SIG-M5 (cell line): ENCODE measurements at regions not wholly inside any gene's neighbourhood (a gene's known extent, or its start where the extent isn't known, plus 50 kb on each side); places are given as distances from the start of the nearest gene placed in this dataset.

ENCODE experiments used
- DNase-seq: peaks from one replicate; lab custom pipeline; 2025; lab: John Stamatoyannopoulos, UW

DNA sequence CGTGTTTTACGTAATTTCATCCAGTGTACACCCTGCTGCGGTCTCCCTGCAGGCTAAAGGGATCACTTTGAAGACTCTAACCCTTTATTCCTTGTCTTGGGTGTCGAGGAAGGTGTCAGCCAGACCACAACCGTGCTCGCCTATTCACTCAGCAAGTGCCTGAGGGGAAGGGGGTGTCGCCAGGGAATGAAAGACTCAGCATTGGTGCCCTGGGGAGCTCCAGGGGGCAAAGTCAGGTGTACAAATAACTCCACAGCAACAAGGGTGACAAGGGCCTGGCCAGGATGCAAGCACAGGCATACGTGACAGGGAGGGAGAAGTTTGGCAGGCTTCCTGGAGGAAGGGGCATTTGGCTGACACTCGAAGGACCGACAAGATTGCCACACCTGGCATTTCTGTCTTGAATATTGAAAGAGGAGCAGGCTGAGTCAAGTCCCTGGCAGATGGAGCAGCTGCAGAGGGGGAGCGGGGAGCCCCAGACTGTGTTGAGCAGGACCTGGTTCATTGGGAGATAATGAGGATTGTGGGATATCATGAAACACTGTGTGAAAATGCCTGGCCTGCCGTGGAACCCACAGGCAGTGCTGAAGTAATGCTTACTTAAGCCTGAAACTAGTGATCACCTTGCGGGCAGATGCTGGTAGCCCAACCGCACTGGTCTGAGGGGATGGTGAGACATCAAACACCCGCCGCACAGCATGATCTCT lies 93.9 kb downstream of the RHOB start:
- no peak for DNase-seq

DNA sequence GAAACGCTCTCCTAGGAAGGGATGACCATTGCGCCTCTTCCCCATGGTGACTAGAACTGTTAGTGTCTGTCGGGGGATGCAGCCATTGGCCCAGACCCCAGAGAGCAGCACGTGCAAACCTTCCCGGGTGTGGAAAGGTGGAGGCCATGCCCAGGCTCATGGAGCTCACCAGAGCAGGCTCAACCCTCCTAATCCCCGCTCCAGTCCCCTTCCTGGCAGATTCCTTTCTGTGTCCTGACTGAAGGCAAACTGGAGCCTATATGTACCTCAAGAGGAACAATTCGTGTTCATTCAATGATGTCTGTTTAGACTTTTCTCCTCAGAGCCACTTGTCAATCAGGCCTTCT lies 94.4 kb downstream of the RHOB start:
- DNase-seq: no peak

DNA sequence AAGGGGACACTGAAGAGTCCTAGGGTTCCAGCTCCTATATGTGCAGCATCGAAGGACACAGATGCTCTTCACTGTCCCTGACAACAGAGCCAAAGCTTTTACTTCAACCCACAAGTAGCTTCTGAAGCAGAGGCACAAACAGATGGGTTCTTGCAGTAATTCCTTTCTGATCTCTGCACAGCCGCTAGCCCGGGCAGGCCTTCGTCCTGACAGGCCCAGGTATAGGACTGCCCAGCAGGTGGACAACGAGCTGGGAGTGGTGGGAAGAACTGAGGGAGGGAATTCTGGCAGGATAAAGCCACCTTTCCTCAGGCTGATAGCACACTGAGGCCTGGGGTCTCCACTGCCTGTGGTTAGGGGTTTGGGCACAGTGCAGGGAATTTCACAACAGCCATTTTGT lies 94.8 kb downstream of the RHOB start:
- no peak for DNase-seq

DNA sequence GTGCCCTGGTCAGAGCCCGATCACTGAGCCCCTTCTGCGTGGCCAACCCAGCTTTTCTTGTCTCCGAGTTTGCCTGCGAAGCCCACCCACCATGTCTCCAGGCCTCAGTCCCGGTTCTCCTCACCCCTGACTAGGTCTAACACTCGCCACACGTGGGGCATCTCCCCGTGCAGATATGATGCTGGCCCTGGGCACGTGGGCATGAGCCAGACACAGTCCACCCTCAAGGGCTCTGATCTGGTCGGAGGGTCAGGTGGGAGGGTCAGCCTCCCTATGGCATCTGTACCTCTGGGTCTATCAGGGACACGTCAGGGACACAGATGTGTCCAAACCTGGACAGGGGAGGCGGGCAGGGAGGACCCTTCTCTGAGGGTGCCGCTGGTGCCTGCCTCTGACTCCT lies 95.4 kb downstream of the RHOB start:
- DNase-seq: no peak

DNA sequence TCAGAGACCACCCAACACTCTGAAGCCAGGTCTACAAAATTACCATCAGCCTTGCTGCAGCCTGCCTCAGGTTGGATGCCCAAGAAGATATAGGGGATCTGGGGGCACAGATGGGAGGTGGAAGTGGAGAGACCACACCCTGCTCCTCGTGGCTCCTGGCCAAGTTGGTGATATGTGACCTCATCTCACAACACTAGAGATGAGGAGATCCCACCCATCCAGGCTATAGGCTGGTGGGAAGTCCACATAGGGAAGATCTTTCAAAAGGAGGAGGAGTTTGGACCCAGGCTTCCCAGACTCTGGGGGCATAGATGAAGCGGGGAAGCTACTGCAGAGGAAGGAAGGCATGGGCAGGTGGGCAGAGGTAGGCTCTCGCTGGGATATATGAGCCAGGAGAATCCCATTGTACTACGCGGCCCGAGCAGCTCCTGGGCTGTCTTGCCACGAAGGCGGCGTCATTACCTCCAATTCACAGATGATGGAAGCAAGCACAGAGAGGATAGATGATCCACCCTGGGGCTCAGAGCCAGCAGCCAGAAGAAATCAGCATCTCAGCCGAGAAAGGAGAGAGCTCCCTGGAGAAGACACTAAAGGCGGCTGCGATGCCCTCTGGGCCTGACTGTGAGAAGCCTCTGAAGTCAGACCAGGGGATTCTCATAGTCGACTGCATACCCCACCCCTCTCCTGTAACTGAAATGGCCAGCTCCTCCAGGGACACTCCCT lies 96.0 kb downstream of the RHOB start:
- no peak for DNase-seq

DNA sequence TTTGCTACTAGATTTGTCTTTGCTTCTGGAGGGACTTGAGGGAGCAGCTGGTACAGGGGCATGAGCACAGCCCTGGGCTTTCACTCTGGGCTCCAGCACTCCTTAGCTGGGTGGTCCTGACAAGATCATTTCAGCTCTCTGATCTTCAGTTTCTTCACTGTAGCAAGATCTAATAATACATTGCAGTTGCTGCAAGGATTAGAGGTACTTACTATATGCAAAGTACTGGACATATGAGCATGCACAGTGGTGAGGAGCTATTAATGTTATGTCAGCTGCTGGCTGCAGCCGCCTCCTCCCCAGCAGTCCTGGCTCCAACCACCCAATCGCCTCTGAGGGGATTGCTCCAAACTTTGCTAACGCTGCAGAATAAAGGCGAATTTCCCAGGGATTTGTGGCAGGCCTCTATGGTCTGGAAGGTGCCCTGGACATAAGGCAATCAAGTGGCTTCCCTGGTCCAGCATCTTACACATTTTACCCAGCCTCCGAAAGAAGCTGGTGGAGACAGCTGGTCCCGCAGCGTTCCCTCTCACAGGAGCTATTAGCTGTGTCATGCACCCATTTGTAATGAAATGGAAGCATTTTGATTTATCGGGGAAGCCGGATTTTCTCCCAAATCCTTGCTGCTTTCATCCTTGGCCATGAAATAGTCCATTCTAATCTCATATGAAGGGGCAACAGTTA lies 96.7 kb downstream of the RHOB start:
- no peak for DNase-seq

DNA sequence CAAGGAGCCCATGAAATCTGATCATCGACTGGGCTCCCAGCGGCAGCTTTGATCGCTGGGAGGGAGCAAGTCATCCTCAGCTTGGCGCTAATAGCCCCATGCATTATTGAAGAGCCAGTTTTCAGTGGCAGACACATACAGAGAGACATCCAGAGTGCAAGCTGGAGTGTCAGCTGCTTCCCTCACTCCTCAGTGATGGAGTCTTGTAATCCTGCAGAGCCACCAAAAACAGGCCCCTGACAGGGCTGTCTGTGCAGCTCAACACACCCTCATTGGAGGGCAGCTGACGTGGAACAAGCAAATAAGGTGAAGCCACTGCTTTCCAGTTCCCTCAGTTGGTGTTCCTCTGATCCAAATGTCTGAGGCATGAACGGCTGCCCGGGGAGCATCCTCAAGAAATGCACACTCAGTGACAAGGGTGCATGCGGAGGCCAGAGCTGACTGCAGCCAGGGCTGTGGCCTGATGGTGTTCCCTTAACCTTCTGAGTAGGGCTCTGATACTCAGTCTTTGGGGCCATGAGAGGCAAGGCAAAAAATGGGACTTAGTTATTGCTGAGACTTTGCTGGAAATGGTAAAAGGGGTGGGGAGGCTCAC lies 97.4 kb downstream of the RHOB start:
- DNase-seq: no peak

DNA sequence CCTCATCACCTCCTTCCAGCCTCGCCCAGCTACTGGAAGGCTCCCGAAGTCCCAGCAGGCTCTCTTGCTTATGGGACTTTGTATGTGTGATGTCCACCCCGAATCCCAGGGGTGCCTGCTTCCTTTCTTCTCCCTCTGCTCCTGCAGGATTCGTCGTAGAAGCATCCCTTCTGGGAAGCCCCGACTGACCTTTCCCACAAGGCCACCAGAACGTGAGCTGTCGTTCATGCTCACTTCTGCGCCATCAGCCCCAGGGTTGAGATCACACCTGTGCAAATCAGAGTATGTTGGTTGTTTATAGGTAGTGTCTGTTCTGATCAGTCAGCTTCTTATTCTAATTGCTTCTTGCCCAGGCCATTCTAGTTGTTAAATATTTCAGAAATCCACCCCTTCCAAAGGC lies 101.8 kb downstream of the HS1BP3 start:
- no peak for DNase-seq

DNA sequence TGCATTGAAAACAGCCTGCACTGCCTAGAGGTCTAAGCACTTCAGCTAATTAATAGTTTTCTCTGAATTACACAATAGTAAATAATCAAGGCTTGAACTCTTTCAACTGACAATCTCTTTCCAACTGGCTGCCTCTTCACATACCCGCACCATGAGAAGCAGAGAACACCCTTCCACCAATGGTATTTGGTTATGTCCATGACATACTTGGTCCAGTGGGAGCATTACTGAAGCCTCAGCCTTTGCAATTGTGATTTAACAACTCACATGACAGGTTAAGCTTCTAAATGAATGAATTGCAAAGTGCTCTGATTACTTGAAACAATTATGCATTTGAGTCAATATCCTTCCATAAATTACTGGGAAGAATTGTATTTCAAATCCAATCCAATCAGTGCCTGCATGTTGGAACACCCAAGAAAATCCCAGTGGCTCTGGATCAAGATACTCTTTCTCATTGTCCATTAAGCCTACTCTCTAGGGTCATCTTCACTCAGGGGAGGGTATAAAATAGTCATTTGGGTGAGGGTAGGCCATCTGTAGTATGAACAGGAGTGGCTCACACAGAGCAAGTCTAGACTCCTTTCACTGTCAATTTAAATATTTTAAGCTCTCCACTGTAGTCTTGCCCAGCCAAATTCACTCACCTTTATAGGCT lies 101.1 kb downstream of the HS1BP3 start:
- DNase-seq: no peak

DNA sequence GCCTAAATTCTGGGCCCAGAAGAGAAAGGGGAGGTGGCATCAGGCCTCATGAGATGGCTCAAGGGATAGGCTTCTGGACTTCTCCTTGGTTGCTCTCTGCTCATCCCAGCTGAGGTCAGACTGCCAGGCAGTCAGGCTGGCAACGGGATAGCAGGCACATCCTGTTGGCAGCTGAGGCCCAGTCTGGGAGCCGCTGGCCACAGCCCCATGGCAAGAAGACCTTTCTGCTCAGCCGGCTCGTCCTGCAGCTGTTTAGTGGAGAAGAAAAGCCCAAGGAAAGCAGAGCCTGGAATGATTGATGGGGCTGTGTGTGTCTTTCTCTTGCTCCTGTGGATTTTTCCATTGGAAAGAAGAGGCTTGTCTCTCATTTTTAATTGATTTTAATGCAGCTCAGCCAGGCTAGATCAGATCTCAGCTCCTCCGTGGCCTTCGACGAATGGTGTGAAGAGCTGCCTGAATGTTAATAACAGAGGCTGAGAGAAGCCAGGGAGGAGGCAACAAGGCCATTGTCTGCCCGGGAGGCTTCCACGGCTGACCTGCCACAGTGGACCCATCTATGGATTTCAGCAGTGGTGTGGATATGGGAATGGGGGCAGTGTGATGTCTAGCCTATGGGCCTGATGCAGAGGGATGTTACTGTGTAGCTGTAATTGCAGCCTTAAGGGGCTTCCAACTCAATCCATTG lies 99.5 kb downstream of the HS1BP3 start:
- DNase-seq: no peak

DNA sequence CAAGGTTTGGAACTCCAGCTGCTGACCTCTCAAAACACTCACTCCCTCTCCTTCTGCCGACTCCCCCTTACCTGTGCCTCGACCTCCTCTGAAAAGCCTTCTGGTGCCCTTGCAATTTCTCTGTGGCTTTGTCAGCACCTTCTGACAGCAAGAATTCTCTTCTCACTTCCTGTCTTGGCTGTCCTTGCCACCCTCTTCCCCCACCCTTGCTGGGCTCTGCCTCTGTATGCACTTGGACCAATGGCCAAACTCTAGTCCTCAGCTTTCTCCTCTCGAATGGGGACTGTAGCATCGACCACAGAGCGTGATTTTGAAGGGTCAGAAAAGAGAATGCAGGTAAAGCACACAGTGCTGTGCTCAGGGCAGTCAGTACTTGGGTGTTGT lies 99.0 kb downstream of the HS1BP3 start:
- DNase-seq: no peak

DNA sequence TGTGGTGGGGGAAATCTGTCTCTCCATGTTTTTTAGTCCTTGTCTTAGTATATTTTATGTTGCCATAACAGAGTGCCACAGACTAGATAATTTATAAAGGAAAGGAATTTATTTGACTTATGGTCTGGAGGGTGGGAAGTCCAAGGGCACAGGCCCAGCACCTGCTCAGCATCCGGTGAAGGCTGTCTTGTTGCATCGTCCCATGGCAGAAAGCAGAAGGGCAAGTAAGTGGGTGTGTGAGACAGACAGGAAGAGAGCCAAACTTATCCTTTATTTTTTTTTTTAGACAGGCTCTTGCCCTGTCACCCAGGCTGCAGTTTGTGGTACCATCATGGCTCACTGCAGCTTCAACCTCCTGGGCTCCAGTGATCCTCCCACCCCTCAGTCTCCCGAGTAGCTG lies 98.1 kb downstream of the HS1BP3 start:
- no peak for DNase-seq

DNA sequence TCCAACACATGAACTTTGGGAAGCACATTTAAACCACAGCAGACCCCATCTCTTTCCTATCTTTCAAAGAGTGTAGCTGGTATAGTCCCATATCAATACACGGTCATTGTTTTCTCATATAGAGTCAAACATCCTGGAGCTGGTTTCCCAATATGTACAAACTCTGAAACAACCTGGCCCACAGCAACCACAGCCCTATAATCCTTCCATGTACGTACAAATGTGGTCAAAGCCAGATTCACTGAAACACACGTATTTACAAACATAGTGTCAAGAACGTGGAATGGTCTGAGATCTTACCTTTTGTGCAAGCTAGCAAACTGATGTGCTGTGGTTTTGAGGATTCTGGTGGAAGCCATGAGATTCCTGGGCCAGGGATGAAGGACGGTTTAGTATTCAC lies 97.3 kb downstream of the HS1BP3 start:
- DNase-seq: no peak

DNA sequence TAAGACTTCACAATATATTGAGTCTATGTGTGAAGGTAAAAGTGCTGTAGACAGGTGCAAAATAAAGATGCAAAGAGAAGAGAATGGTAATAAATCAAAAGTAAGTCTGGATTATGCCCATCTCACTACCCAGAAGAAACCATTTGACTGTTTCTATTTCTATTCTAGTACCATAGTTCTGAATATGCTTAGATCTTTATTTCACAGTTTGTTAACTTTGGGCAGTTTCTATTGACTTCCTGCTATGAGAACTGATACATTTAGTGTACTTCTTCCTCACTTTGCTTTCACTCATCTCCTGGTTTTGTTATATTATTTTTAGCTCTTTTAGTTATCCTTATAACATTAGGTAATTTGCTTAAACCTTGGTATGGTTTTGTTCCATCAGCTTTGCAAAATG lies 94.9 kb downstream of the HS1BP3 start:
- no peak for DNase-seq

DNA sequence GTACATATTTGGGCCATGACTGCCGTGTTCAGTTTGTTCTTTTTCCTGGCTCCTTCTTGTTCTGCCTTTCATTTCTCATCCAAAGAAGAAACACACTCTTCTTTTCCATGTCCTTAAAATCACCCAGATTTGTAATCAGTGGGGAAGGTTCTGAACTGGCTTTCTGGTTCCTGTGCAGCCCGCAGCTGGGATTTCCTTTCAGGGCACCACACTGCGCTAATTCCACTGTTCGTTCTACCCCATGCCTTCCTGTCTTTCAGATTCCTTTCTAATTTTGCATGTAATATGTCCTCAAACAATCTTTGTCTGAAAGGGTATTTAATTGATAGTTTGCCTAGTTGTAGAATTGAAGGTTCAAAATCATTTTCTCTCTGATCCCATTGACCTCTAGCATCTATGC lies 94.1 kb downstream of the HS1BP3 start:
- no peak for DNase-seq

DNA sequence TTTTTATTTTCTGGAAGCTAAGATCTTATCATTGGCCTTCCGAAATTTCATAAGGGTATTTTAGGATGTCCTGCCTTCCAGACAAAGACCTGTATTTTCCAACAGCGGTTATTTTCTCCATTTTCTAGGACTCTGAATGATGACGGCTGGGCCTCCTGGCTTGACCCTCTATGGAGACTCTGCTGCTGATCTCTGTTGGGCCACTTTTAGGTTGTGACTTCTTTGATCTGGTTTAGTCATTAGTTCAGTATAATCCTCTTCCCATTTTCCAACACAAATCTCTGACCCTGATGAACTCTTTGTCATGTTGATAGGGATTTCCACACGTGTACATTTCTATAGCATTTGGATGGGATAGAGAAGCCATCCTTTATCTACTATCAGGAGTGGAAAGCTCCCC lies 93.7 kb downstream of the HS1BP3 start:
- DNase-seq: no peak

DNA sequence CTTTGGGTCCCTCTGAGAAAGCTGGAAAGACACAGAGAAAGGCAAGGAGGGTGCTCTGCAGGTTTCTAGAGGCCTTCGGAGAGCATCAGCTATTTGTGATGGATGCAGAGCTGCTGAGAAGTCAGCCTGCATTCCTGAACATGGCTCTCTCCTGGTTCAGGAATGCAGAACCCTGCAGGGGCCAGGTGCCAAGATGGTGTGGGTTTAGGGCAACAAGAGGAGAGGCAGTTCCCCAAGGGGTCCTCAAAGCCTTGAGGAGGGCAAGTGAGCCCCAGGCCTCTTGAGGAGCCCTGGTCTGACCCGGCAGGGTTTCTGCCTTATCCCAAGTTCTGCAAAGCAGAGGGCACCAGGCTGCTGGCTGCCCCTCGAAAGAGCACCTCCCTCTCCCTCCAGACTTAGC lies 93.3 kb downstream of the HS1BP3 start:
- DNase-seq: no peak

DNA sequence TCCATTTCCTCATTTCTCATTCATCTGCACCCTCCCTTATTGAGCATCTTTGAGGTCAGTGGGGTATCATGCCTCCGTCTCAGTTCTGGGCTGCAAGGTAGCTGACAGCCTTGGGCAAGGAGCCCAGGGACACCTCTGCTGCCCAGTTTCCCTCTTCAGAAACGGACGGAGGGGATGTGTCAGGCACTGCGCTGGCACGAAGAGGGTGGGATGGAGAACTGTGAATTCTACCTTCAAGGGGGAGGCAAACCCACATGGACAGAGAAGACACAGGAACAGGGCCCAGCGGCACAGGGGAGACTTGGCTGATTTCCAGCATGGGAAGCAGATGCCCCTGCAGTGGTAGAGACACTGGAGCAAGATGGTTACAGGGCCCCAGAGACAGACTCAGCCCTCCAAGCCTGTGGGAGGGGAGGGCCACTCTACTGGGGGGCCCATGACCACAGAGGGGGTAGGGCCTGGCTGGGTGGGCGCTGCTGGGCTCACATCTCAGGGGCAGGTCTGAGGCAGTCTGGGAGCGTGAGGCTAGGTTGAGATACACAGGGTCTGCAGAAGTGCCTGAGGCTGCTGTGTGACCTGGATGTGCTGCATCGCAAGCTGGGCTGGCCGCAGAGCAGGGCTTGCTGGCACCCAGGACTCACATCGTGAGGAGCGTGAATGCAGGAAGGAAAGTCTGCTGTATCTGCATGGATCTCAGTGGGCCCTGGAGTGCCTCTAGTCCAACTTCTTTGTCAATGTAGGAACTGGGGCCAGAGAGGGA lies 92.3 kb downstream of the HS1BP3 start:
- no peak for DNase-seq

DNA sequence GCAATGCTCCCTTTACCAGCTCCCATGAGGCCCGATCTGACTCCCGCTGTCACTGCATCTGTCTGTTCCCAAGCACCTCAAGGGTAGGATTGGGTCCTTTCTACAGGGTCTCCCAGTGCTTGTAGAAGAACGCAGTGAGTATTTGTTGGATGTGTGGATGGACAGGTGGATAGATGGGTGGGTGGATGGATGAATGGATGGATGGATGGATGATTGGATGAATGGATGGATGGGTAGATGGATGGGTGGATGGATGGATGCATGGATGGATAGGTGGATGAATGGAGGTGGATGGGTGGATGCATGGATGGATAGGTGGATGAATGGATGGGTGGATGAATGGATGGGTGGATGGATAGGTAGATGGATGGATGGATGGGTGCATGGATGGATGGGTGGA lies 91.6 kb downstream of the HS1BP3 start:
- no peak for DNase-seq

DNA sequence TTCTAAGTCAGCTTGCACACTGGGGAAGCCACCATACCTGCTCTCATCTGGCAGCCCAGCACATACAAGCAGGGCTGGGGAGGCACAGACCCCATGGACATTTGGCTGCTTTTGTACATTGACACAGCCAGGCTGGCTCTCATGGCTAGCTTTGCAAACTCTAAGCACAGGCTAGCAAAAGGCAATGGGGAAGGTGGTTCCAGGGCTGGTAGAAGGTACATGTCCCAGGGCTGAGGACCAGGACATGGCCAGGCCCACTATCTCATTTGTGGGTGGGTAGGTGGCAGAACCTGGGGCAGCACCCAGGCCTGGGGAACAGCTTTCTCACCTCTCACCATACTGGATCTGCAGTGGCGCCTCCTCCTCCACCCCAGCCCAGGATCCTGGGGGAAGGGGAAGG lies 90.9 kb downstream of the HS1BP3 start:
- no peak for DNase-seq

DNA sequence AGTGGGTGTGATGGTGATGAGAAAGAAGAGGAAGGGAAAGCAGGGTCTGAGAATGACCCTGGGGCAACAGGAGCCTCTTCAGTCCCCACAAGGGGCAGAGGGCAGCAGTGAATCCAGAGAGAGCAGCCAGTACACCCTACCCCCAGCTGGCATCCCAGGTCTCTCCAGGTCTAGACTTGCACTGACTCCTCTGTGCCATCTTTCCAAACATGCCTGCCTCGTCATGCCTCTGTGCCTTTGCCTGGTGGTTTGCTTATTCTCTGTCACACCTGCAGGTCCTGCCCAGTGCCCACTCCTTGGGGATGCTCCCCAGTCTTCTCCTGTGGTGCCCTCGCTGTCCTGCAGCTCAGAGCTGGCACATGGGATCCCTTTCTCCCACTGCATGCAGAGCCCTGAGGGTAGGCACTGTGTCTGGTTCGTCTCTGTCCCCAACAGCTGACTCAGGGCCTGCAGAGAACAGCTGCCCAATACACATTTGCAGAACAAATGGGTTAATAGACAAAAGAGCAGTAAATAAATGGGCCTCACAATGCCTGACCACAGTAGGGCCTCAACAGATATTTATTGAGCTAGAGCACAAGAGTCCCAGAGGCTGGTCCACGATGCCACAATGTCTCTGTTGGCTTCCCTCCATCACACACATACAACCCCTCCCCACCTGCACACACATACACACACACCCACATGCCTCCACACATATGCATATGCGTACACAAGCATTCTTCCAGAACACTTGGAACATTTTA lies 89.8 kb downstream of the HS1BP3 start:
- no peak for DNase-seq
